ENCODE measurements at regions not wholly inside any gene's neighbourhood (a gene's known extent, or its start where the extent isn't known, plus 50 kb on each side); places are given as distances from the start of the nearest gene placed in this dataset.

GRCh38 chr6:113596387-113597230 is 260.5 kb upstream of the MARCKS start:
- peak; percentile 10 for ATAC-seq (ENCODE audit: low read depth)
- no peak for TF ChIP-seq CTCF (IDR thresholded peaks at IDR 0.05)
- H3K36me3 Mint-ChIP-seq (ENCODE audit: low read depth): no peaks in the 10 kb centered on the region
- ChIA-PET CTCF (interaction anchor here (0.7 kb wide), 1 partner anchor 262 kb away, joined by 3 read pairs; no protein-coding TSS in a partner anchor), POLR2A (interaction anchor here (0.6 to 0.7 kb wide), 3 partner anchors 32 to 93 kb away, joined by 3 to 5 read pairs (median 3); no protein-coding TSS in a partner anchor)
- H3K27me3 Mint-ChIP-seq: no peaks in the 10 kb centered on the region
- H3K27ac Mint-ChIP-seq: no peak overlapping the region
- no peak overlapping the region for H3K4me3 Mint-ChIP-seq
- H3K9me3 Mint-ChIP-seq: peaks cover 6% of the 10 kb centered on the region
- H3K4me1 Mint-ChIP-seq: peaks cover 38% of the 10 kb centered on the region
- DNase-seq: no peak
- intact Hi-C loops (cut with micrococcal nuclease): loop anchor here (2.0 kb wide), 1 partner anchor 34 kb away; no protein-coding TSS in a partner anchor

- no peak for TF ChIP-seq CTCF (IDR thresholded peaks at IDR 0.05)
- ChIA-PET CTCF (no interaction called here), POLR2A (interaction anchor here (0.6 to 0.7 kb wide), 2 partner anchors 32 to 92 kb away, joined by 3 read pairs; no protein-coding TSS in a partner anchor)
- Mint-ChIP-seq H3K4me3 (no peak overlapping the region), H3K27ac (no peak overlapping the region), H3K4me1 (peaks cover 32% of the 10 kb centered on the region), H3K36me3 (ENCODE audit: low read depth) (no peaks in the 10 kb centered on the region), H3K27me3 (no peaks in the 10 kb centered on the region), H3K9me3 (peaks cover 6% of the 10 kb centered on the region)
- intact Hi-C loops (cut with micrococcal nuclease): loop anchor here (2.0 kb wide), 1 partner anchor 34 kb away; no protein-coding TSS in a partner anchor
- no peak for DNase-seq
- peak; percentile 86 for ATAC-seq (ENCODE audit: low read depth)
Observed at GRCh38 chr6:113597231-113597583, 259.9 kb upstream of the MARCKS start.

GRCh38 chr6:113598786-113599185 is 258.4 kb upstream of the MARCKS start:
- ATAC-seq (ENCODE audit: low read depth) (no peak), DNase-seq (no peak)
- no peak for TF ChIP-seq CTCF (IDR thresholded peaks at IDR 0.05)
- no peak overlapping the region for H3K4me3 Mint-ChIP-seq
- peaks cover 21% of the 10 kb centered on the region for H3K4me1 Mint-ChIP-seq
- intact Hi-C loops (cut with micrococcal nuclease): no loop called here
- peaks cover 6% of the 10 kb centered on the region for H3K9me3 Mint-ChIP-seq
- ChIA-PET POLR2A (interaction anchor here (0.7 kb wide), 1 partner anchor 28 kb away, joined by 3 read pairs; no protein-coding TSS in a partner anchor), CTCF (no interaction called here)
- H3K27me3 Mint-ChIP-seq: no peaks in the 10 kb centered on the region
- no peak overlapping the region for H3K27ac Mint-ChIP-seq
- no peaks in the 10 kb centered on the region for H3K36me3 Mint-ChIP-seq (ENCODE audit: low read depth)

- ChIA-PET CTCF (no interaction called here), POLR2A (no interaction called here)
- TF ChIP-seq CTCF (IDR thresholded peaks at IDR 0.05): no peak
- intact Hi-C loops (cut with micrococcal nuclease): no loop called here
- DNase-seq (no peak), ATAC-seq (ENCODE audit: low read depth) (no peak)
- Mint-ChIP-seq H3K27ac (no peak overlapping the region), H3K27me3 (no peaks in the 10 kb centered on the region), H3K9me3 (peaks cover 6% of the 10 kb centered on the region), H3K4me3 (no peak overlapping the region), H3K36me3 (ENCODE audit: low read depth) (no peaks in the 10 kb centered on the region), H3K4me1 (peaks cover 21% of the 10 kb centered on the region)
Observed at GRCh38 chr6:113599444-113599843, 257.7 kb upstream of the MARCKS start.

GRCh38 chr6:113600551-113601339 is 256.4 kb upstream of the MARCKS start:
- TF ChIP-seq CTCF (IDR thresholded peaks at IDR 0.05): no peak
- Mint-ChIP-seq H3K36me3 (ENCODE audit: low read depth) (no peaks in the 10 kb centered on the region), H3K27ac (peak overlapping the region; percentile 19), H3K4me3 (no peak overlapping the region), H3K27me3 (no peaks in the 10 kb centered on the region), H3K9me3 (peaks cover 6% of the 10 kb centered on the region), H3K4me1 (peaks cover 19% of the 10 kb centered on the region)
- ChIA-PET POLR2A (interaction anchor here (0.6 kb wide), 1 partner anchor 40 kb away, joined by 10 read pairs; no protein-coding TSS in a partner anchor), CTCF (no interaction called here)
- no peak for ATAC-seq (ENCODE audit: low read depth)
- DNase-seq: no peak
- intact Hi-C loops (cut with micrococcal nuclease): no loop called here
